ENCODE measurements at regions not wholly inside any gene's neighbourhood (a gene's known extent, or its start where the extent isn't known, plus 50 kb on each side); places are given as distances from the start of the nearest gene placed in this dataset.

GRCh38 chr16:51952500-51952899 lies 594.4 kb downstream of the TOX3 start:
- no peak for TF ChIP-seq CTCF (conservative IDR thresholded peaks at IDR 0.05)
- TF ChIP-seq EZH2 (IDR thresholded peaks at IDR 0.05; ENCODE audit: low read depth): no peak
